K562 (cell line): ENCODE measurements at regions not wholly inside any gene's neighbourhood (a gene's known extent, or its start where the extent isn't known, plus 50 kb on each side); places are given as distances from the start of the nearest gene placed in this dataset.

ENCODE experiments used
- ATAC-seq: fragments of 200-7000 bp; cut with Tn5 transposase; 3 replicates; pipeline ENCODE4 v1.9.1; 2020; ENCODE audit warnings: moderate library complexity
- BruUV-seq: library from RNA; stranded (reverse); fragments of 400-500 nt; replicated peaks from 2 replicates; lab custom pipeline; 2021; lab: Mats Ljungman, UMichigan
- CTCF ChIA-PET: fragments of 300-600 bp; formaldehyde crosslinking; extraction: SDS; loops from one replicate; lab custom pipeline; 2021; ENCODE audit warnings: low intra/inter-chr PET ratio; lab: Yijun Ruan, JAX
- POLR2A ChIA-PET: fragments of 300-600, 350-650 bp; sonication (Branson Sonifier 250); formaldehyde crosslinking; extraction: SDS; loops from one replicate; lab custom pipeline; 2021; ENCODE audit warnings: antibody characterized with exemption, inconsistent platforms; lab: Yijun Ruan, JAX
- DNase-seq, 4 experiments: peaks; one replicate each; pipeline versions ENCODE4 v3.0.0 to v3.0.0-alpha.2; 2011 to 2018; ENCODE audit warnings: low spot score in 3 of 4, mixed read lengths in 3 of 4; ENCODE audit errors: extremely low read depth in 1 of 4
- FAIRE-seq: peaks from 2 replicates; lab custom pipeline; 2011; peaks lifted over from hg19 to GRCh38; lab: Jason Lieb, UNC
- H2AFZ ChIP-seq: 2 replicates; pipeline ENCODE4 v1.6.0; 2011; ENCODE audit warnings: low read depth, low read length, control low read depth, inconsistent platforms
- H3K27ac ChIP-seq: fragments of 200-600 bp; 3 replicates; pipeline ENCODE4 v1.8.0; 2011; ENCODE audit warnings: low read depth, mild to moderate bottlenecking, control low read depth, inconsistent platforms, low read length, moderate library complexity, mixed read lengths; ENCODE audit errors: extremely low read depth
- H3K27me3 ChIP-seq, 2 experiments: fragments of 300-600 bp in 1 of 2; 2 replicates in 1 of 2; 3 replicates in 1 of 2; pipeline versions ENCODE4 v1.6.0 to v1.8.0; 2011; ENCODE audit warnings: inconsistent platforms in 2 of 2, low read length in 2 of 2, mild to moderate bottlenecking in 1 of 2, mixed read lengths in 1 of 2, moderate library complexity in 1 of 2; ENCODE audit not compliant: control insufficient read depth in 2 of 2, insufficient read depth in 2 of 2
- H3K36me3 ChIP-seq: fragments of 300-600 bp; 3 replicates; pipeline ENCODE4 v1.8.0; 2011; ENCODE audit warnings: mild to moderate bottlenecking, low read length, inconsistent platforms; ENCODE audit not compliant: control insufficient read depth, insufficient read depth
- H3K4me1 ChIP-seq, 2 experiments: fragments of 200-600 bp in 1 of 2; replicated peaks in 1 of 2; 2 replicates in 1 of 2; 3 replicates in 1 of 2; pipeline versions ENCODE4 v1.5.1 to v1.8.0; 2011; ENCODE audit warnings: inconsistent platforms in 2 of 2, low read length in 2 of 2, mild to moderate bottlenecking in 1 of 2, mixed read lengths in 1 of 2, moderate library complexity in 1 of 2; ENCODE audit not compliant: control insufficient read depth in 2 of 2, insufficient read depth in 2 of 2
- H3K4me2 ChIP-seq: 2 replicates; pipeline ENCODE4 v1.6.1; 2011; ENCODE audit warnings: low read length, control low read depth, inconsistent platforms, mixed read lengths; ENCODE audit not compliant: insufficient read depth
- H3K4me3 ChIP-seq: fragments of 200-600 bp; sonication (generic), shearing (Covaris generic); 2 replicates; pipeline ENCODE4 v1.5.1; 2016; ENCODE audit warnings: control low read depth, inconsistent platforms
- H3K79me2 ChIP-seq: fragments of 200-600 bp; 3 replicates; pipeline ENCODE4 v1.8.0; 2011; ENCODE audit warnings: low read length, inconsistent platforms; ENCODE audit not compliant: control insufficient read depth, insufficient read depth
- H3K9ac ChIP-seq, 2 experiments: 2 replicates each; pipeline versions ENCODE4 v1.6.0 to v1.6.1; 2011; ENCODE audit warnings: low read depth in 2 of 2, low read length in 2 of 2, control low read depth in 1 of 2, inconsistent platforms in 1 of 2, mild to moderate bottlenecking in 1 of 2, mixed read lengths in 1 of 2; ENCODE audit not compliant: insufficient read depth in 1 of 2
- H3K9me1 ChIP-seq: one replicate; pipeline ENCODE4 v1.6.0; 2011; ENCODE audit warnings: inconsistent platforms, mild to moderate bottlenecking, low read length, moderate library complexity; ENCODE audit not compliant: control insufficient read depth, insufficient read depth
- H3K9me3 ChIP-seq: replicated peaks from 2 replicates; pipeline ENCODE4 v1.5.1; 2011; ENCODE audit warnings: low read depth, low read length, inconsistent platforms; ENCODE audit not compliant: control insufficient read depth, insufficient read depth
- H4K20me1 ChIP-seq: replicated peaks from 2 replicates; pipeline ENCODE4 v1.6.1; 2011; ENCODE audit warnings: low read length, inconsistent platforms, mixed read lengths; ENCODE audit not compliant: control insufficient read depth, insufficient read depth
- EHMT2 ChIP-seq: fragments of 450-650 bp; IDR thresholded peaks from 2 replicates; pipeline ENCODE4 v1.6.1; 2018; ENCODE audit warnings: antibody characterized with exemption
- ERF ChIP-seq: fragments of 450-650 bp; formaldehyde crosslinking; IDR thresholded peaks from 2 replicates; pipeline ENCODE4 v1.4.0; 2020; ENCODE audit warnings: mild to moderate bottlenecking, mixed read lengths
- MBD2 ChIP-seq: sonication (generic); IDR thresholded peaks from 2 replicates; pipeline ENCODE4 v1.6.1; 2016; ENCODE audit warnings: low read depth, borderline replicate concordance
- SP2 ChIP-seq: IDR thresholded peaks from 2 replicates; pipeline ENCODE4 v1.6.1; 2011; ENCODE audit warnings: mild to moderate bottlenecking, low read depth, low read length, moderate library complexity; ENCODE audit not compliant: poor library complexity, severe bottlenecking; ENCODE audit errors: extremely low read depth
- ZBTB9 ChIP-seq: fragments of 450-650 bp; formaldehyde crosslinking; IDR thresholded peaks from 2 replicates; pipeline ENCODE4 v1.4.0; 2020; ENCODE audit warnings: mild to moderate bottlenecking, moderate library complexity
- ZNF316 ChIP-seq: fragments of 450-650 bp; IDR thresholded peaks from 2 replicates; pipeline ENCODE4 v1.6.1; 2016
- in situ Hi-C: fragments of 300-500 bp; cut with MboI; formaldehyde crosslinking; loops from 4 replicates; pipeline ENCODE4 v1.15.0; 2018; ENCODE audit warnings: inconsistent platforms, mixed read lengths
- intact Hi-C: fragments of 100-400 bp; cut with micrococcal nuclease; formaldehyde crosslinking; loops from 2 replicates; pipeline ENCODE4 v1.14.2; 2022
- TF ChIP-seq, protein P1 (sequence below): sonication (generic); formaldehyde crosslinking; IDR thresholded peaks from 2 replicates; pipeline ENCODE4 v1.9.0; 2022; ENCODE audit warnings: mild to moderate bottlenecking, missing genetic modification reagents
- TF ChIP-seq, protein P2 (sequence below), 3 experiments: IDR thresholded peaks in 2 of 3; conservative IDR thresholded peaks in 1 of 3; 2 replicates each; pipeline ENCODE4 v1.5.1; 2011 to 2012; ENCODE audit warnings: low read length in 3 of 3, mild to moderate bottlenecking in 3 of 3, control low read depth in 2 of 3, improper control_type of control experiment in 1 of 3, inconsistent platforms in 1 of 3, low read depth in 1 of 3, mixed read lengths in 1 of 3, moderate library complexity in 1 of 3; ENCODE audit not compliant: insufficient read depth in 2 of 3
- TF ChIP-seq, protein P3 (sequence below): IDR thresholded peaks from 2 replicates; pipeline ENCODE4 v1.6.1; 2012; ENCODE audit warnings: low read depth, low read length, improper control_type of control experiment, borderline replicate concordance
- TF ChIP-seq, protein P4 (sequence below): sonication (generic); formaldehyde crosslinking; IDR thresholded peaks from 2 replicates; pipeline ENCODE4 v1.8.0; 2022; ENCODE audit warnings: missing genetic modification reagents, mild to moderate bottlenecking, borderline replicate concordance
- TF ChIP-seq, protein P5 (sequence below): fragments of 250-450 bp; sonication (Bioruptor Pico); IDR thresholded peaks from 2 replicates; pipeline ENCODE4 v1.5.0; 2020; ENCODE audit warnings: mild to moderate bottlenecking
- TF ChIP-seq, protein P6 (sequence below): sonication (generic); formaldehyde crosslinking; IDR thresholded peaks from 2 replicates; pipeline ENCODE4 v1.8.0; 2022; ENCODE audit warnings: mild to moderate bottlenecking, missing genetic modification reagents, borderline replicate concordance

- Histone ChIP-seq H3K27me3 (peaks cover 3 to 23% of the 10 kb centered on the region in 2 experiments; a peak in 3 of 5 replicates), H2AFZ (no peak overlapping the region), H3K9me1 (no peaks in the 10 kb centered on the region), H3K36me3 (no peaks in the 10 kb centered on the region), H3K4me1 (no peaks in the 10 kb centered on the region), H3K79me2 (no peaks in the 10 kb centered on the region), H4K20me1 (no peaks in the 10 kb centered on the region; the same call in 1 of the 2 replicates), H3K4me3 (no peak overlapping the region), H3K27ac (no peak overlapping the region), H3K9me3 (no peaks in the 10 kb centered on the region), H3K9ac (no peak overlapping the region), H3K4me2 (no peak overlapping the region)
- ChIA-PET POLR2A (interaction anchor here (1.0 kb wide), 1 partner anchor 15 kb away, joined by 3 read pairs; no protein-coding TSS in a partner anchor), CTCF (no interaction called here)
- in situ Hi-C loops (no loop called here), intact Hi-C loops (no loop called here)
- DNase-seq (no peak), FAIRE-seq (no peak), ATAC-seq (no peak)
- BruUV-seq = no TSS peak
- TF ChIP-seq EHMT2 (no peak), ZNF316 (no peak), SP2 (no peak), MBD2 (no peak), ERF (CRISPR knock-in tag) (no peak), ZBTB9 (CRISPR knock-in tag) (no peak)
- TF ChIP-seq, protein P1, sequence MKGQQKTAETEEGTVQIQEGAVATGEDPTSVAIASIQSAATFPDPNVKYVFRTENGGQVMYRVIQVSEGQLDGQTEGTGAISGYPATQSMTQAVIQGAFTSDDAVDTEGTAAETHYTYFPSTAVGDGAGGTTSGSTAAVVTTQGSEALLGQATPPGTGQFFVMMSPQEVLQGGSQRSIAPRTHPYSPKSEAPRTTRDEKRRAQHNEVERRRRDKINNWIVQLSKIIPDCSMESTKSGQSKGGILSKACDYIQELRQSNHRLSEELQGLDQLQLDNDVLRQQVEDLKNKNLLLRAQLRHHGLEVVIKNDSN = no peak
- TF ChIP-seq, protein P2, sequence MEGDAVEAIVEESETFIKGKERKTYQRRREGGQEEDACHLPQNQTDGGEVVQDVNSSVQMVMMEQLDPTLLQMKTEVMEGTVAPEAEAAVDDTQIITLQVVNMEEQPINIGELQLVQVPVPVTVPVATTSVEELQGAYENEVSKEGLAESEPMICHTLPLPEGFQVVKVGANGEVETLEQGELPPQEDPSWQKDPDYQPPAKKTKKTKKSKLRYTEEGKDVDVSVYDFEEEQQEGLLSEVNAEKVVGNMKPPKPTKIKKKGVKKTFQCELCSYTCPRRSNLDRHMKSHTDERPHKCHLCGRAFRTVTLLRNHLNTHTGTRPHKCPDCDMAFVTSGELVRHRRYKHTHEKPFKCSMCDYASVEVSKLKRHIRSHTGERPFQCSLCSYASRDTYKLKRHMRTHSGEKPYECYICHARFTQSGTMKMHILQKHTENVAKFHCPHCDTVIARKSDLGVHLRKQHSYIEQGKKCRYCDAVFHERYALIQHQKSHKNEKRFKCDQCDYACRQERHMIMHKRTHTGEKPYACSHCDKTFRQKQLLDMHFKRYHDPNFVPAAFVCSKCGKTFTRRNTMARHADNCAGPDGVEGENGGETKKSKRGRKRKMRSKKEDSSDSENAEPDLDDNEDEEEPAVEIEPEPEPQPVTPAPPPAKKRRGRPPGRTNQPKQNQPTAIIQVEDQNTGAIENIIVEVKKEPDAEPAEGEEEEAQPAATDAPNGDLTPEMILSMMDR (IDR thresholded peaks at IDR 0.05 in 2 of 3, conservative IDR thresholded peaks at IDR 0.05 in 1 of 3; ENCODE audit: insufficient read depth in 2 of 3, low read depth in 1 of 3, low read length in 3 of 3) = no peak
- TF ChIP-seq, protein P3, sequence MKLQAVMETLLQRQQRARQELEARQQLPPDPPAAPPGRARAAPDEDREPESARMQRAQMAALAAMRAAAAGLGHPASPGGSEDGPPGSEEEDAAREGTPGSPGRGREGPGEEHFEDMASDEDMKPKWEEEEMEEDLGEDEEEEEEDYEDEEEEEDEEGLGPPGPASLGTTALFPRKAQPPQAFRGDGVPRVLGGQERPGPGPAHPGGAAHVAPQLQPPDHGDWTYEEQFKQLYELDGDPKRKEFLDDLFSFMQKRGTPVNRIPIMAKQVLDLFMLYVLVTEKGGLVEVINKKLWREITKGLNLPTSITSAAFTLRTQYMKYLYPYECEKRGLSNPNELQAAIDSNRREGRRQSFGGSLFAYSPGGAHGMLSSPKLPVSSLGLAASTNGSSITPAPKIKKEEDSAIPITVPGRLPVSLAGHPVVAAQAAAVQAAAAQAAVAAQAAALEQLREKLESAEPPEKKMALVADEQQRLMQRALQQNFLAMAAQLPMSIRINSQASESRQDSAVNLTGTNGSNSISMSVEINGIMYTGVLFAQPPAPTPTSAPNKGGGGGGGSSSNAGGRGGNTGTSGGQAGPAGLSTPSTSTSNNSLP = no peak
- TF ChIP-seq, protein P4, sequence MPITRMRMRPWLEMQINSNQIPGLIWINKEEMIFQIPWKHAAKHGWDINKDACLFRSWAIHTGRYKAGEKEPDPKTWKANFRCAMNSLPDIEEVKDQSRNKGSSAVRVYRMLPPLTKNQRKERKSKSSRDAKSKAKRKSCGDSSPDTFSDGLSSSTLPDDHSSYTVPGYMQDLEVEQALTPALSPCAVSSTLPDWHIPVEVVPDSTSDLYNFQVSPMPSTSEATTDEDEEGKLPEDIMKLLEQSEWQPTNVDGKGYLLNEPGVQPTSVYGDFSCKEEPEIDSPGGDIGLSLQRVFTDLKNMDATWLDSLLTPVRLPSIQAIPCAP (CRISPR knock-in tag) = no peak
- TF ChIP-seq, protein P5, sequence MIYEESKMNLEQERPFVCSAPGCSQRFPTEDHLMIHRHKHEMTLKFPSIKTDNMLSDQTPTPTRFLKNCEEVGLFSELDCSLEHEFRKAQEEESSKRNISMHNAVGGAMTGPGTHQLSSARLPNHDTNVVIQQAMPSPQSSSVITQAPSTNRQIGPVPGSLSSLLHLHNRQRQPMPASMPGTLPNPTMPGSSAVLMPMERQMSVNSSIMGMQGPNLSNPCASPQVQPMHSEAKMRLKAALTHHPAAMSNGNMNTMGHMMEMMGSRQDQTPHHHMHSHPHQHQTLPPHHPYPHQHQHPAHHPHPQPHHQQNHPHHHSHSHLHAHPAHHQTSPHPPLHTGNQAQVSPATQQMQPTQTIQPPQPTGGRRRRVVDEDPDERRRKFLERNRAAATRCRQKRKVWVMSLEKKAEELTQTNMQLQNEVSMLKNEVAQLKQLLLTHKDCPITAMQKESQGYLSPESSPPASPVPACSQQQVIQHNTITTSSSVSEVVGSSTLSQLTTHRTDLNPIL (CRISPR knock-in tag) = no peak
- TF ChIP-seq, protein P6, sequence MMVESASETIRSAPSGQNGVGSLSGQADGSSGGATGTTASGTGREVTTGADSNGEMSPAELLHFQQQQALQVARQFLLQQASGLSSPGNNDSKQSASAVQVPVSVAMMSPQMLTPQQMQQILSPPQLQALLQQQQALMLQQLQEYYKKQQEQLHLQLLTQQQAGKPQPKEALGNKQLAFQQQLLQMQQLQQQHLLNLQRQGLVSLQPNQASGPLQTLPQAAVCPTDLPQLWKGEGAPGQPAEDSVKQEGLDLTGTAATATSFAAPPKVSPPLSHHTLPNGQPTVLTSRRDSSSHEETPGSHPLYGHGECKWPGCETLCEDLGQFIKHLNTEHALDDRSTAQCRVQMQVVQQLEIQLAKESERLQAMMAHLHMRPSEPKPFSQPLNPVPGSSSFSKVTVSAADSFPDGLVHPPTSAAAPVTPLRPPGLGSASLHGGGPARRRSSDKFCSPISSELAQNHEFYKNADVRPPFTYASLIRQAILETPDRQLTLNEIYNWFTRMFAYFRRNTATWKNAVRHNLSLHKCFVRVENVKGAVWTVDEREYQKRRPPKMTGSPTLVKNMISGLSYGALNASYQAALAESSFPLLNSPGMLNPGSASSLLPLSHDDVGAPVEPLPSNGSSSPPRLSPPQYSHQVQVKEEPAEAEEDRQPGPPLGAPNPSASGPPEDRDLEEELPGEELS (CRISPR knock-in tag) = no peak
These were observed 90.3 kb downstream of the C16orf95 start for GRCh38 chr16:87226926-87227295.
